ENCODE measurements at regions not wholly inside any gene's neighbourhood (a gene's known extent, or its start where the extent isn't known, plus 50 kb on each side); places are given as distances from the start of the nearest gene placed in this dataset.

- no peak for TF ChIP-seq CTCF (conservative IDR thresholded peaks at IDR 0.05; ENCODE audit: low read length)
- no peak for TF ChIP-seq EZH2phosphoT487 (IDR thresholded peaks at IDR 0.05; ENCODE audit: borderline replicate concordance, low read depth, low read length)
Measured at GRCh38 chr1:65539266-65540131, 119.0 kb downstream of the LEPR start.
